K562 (cell line): ENCODE measurements at regions not wholly inside any gene's neighbourhood (a gene's known extent, or its start where the extent isn't known, plus 50 kb on each side); places are given as distances from the start of the nearest gene placed in this dataset.

Experiments
- SMAD3 ChIP-seq: fragments of 450-650 bp; formaldehyde crosslinking; conservative IDR thresholded peaks from 2 replicates; pipeline ENCODE4 v1.4.0; 2020; ENCODE audit warnings: mild to moderate bottlenecking
- ZNF280B ChIP-seq: fragments of 250-450 bp; sonication (Bioruptor Pico); IDR thresholded peaks from 2 replicates; pipeline ENCODE4 v1.5.1; 2021; ENCODE audit warnings: mild to moderate bottlenecking
- ZNF311 ChIP-seq: fragments of 250-450 bp; sonication (Bioruptor Pico); IDR thresholded peaks from 2 replicates; pipeline ENCODE4 v1.4.0; 2020; ENCODE audit warnings: mild to moderate bottlenecking, moderate library complexity
- TF ChIP-seq, protein P1 (sequence below): fragments of 200-600 bp; sonication (generic); IDR thresholded peaks from one replicate; pipeline ENCODE4 v1.6.1; 2012; ENCODE audit warnings: mild to moderate bottlenecking, low read depth, low read length, inconsistent platforms

DNA sequence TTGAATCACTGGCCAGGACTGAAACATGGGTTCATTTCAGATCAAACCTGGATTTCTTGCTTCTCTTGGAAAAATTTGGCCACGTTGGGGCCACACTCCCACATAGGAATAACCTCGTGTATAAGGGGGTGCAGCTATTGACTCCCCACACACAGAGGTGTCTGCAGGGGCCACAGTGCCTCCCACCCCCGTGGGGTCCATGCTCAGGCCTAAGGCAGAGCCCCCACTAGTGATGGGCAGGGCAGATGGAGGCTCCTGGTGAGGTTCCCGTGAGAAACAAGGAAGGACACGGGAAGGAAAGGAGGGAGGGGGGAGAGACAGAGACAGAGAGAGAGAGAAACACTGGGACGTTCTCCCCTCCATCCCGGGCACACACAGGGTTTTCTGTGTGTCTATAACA lies 230.5 kb downstream of the ERMARD start (continued):
- no peak for TF ChIP-seq ZNF280B (CRISPR knock-in tag)
- no peak for TF ChIP-seq ZNF311 (CRISPR knock-in tag)
- TF ChIP-seq SMAD3: no peak
- TF ChIP-seq, protein P1, sequence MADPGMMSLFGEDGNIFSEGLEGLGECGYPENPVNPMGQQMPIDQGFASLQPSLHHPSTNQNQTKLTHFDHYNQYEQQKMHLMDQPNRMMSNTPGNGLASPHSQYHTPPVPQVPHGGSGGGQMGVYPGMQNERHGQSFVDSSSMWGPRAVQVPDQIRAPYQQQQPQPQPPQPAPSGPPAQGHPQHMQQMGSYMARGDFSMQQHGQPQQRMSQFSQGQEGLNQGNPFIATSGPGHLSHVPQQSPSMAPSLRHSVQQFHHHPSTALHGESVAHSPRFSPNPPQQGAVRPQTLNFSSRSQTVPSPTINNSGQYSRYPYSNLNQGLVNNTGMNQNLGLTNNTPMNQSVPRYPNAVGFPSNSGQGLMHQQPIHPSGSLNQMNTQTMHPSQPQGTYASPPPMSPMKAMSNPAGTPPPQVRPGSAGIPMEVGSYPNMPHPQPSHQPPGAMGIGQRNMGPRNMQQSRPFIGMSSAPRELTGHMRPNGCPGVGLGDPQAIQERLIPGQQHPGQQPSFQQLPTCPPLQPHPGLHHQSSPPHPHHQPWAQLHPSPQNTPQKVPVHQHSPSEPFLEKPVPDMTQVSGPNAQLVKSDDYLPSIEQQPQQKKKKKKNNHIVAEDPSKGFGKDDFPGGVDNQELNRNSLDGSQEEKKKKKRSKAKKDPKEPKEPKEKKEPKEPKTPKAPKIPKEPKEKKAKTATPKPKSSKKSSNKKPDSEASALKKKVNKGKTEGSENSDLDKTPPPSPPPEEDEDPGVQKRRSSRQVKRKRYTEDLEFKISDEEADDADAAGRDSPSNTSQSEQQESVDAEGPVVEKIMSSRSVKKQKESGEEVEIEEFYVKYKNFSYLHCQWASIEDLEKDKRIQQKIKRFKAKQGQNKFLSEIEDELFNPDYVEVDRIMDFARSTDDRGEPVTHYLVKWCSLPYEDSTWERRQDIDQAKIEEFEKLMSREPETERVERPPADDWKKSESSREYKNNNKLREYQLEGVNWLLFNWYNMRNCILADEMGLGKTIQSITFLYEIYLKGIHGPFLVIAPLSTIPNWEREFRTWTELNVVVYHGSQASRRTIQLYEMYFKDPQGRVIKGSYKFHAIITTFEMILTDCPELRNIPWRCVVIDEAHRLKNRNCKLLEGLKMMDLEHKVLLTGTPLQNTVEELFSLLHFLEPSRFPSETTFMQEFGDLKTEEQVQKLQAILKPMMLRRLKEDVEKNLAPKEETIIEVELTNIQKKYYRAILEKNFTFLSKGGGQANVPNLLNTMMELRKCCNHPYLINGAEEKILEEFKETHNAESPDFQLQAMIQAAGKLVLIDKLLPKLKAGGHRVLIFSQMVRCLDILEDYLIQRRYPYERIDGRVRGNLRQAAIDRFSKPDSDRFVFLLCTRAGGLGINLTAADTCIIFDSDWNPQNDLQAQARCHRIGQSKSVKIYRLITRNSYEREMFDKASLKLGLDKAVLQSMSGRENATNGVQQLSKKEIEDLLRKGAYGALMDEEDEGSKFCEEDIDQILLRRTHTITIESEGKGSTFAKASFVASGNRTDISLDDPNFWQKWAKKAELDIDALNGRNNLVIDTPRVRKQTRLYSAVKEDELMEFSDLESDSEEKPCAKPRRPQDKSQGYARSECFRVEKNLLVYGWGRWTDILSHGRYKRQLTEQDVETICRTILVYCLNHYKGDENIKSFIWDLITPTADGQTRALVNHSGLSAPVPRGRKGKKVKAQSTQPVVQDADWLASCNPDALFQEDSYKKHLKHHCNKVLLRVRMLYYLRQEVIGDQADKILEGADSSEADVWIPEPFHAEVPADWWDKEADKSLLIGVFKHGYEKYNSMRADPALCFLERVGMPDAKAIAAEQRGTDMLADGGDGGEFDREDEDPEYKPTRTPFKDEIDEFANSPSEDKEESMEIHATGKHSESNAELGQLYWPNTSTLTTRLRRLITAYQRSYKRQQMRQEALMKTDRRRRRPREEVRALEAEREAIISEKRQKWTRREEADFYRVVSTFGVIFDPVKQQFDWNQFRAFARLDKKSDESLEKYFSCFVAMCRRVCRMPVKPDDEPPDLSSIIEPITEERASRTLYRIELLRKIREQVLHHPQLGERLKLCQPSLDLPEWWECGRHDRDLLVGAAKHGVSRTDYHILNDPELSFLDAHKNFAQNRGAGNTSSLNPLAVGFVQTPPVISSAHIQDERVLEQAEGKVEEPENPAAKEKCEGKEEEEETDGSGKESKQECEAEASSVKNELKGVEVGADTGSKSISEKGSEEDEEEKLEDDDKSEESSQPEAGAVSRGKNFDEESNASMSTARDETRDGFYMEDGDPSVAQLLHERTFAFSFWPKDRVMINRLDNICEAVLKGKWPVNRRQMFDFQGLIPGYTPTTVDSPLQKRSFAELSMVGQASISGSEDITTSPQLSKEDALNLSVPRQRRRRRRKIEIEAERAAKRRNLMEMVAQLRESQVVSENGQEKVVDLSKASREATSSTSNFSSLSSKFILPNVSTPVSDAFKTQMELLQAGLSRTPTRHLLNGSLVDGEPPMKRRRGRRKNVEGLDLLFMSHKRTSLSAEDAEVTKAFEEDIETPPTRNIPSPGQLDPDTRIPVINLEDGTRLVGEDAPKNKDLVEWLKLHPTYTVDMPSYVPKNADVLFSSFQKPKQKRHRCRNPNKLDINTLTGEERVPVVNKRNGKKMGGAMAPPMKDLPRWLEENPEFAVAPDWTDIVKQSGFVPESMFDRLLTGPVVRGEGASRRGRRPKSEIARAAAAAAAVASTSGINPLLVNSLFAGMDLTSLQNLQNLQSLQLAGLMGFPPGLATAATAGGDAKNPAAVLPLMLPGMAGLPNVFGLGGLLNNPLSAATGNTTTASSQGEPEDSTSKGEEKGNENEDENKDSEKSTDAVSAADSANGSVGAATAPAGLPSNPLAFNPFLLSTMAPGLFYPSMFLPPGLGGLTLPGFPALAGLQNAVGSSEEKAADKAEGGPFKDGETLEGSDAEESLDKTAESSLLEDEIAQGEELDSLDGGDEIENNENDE: no peak
